ENCODE measurements at regions not wholly inside any gene's neighbourhood (a gene's known extent, or its start where the extent isn't known, plus 50 kb on each side); places are given as distances from the start of the nearest gene placed in this dataset.

DNA sequence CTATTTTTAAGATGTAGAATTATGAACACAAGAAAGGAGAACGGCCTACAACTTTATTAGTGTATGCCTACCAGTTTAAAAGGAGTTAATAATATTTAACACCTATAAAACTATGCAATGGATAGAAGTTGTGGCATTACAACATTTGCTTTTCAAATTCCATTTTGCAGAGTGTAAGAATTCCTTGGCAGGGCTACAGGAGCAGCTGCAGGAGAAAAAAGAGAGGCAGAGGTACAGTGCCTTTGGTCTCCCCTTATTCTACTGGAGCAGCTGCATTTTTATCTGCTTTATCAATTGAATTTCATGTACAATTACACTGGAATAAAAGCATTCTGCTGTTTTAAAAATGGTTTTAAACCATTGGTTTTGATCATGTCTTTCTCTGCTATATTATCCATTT, 145.7 kb upstream of the KCNH8 start:
- TF ChIP-seq, protein P1, sequence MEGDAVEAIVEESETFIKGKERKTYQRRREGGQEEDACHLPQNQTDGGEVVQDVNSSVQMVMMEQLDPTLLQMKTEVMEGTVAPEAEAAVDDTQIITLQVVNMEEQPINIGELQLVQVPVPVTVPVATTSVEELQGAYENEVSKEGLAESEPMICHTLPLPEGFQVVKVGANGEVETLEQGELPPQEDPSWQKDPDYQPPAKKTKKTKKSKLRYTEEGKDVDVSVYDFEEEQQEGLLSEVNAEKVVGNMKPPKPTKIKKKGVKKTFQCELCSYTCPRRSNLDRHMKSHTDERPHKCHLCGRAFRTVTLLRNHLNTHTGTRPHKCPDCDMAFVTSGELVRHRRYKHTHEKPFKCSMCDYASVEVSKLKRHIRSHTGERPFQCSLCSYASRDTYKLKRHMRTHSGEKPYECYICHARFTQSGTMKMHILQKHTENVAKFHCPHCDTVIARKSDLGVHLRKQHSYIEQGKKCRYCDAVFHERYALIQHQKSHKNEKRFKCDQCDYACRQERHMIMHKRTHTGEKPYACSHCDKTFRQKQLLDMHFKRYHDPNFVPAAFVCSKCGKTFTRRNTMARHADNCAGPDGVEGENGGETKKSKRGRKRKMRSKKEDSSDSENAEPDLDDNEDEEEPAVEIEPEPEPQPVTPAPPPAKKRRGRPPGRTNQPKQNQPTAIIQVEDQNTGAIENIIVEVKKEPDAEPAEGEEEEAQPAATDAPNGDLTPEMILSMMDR (conservative IDR thresholded peaks at IDR 0.05), result no peak
- no peak for TF ChIP-seq EZH2 (IDR thresholded peaks at IDR 0.05; ENCODE audit: low read depth)
